GM12873 (cell line): ENCODE measurements at regions not wholly inside any gene's neighbourhood (a gene's known extent, or its start where the extent isn't known, plus 50 kb on each side); places are given as distances from the start of the nearest gene placed in this dataset.

ENCODE experiments used
- CTCF ChIP-seq: IDR thresholded peaks from 2 replicates; pipeline ENCODE4 v1.5.1; 2012; ENCODE audit warnings: low read depth, mild to moderate bottlenecking, moderate library complexity, low read length, control low read depth; ENCODE audit not compliant: insufficient read depth; ENCODE audit errors: missing control alignments

DNA sequence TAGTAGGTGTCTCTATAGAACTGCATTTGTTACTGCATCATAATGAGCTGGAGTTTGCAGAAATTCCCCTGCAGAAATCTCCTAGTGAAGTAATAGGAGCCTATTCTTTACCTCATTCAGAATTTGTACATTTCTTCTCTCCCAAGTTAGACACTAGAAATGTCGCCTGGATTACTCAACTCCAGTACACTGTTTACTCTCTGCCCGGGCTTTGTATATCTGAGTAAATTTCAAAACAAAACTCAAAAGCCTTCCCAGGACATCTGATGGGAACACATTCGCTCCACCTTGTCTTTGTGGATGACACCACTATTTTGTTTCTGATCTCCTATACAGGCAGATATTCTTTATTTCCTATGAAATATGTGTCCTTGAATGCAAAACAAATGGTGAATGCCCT is 76.8 kb downstream of the POU3F3 start:
- no peak for TF ChIP-seq CTCF

- no peak for TF ChIP-seq CTCF
Measured at GRCh38 chr2:104932243-104932642, 78.3 kb downstream of the POU3F3 start.

DNA sequence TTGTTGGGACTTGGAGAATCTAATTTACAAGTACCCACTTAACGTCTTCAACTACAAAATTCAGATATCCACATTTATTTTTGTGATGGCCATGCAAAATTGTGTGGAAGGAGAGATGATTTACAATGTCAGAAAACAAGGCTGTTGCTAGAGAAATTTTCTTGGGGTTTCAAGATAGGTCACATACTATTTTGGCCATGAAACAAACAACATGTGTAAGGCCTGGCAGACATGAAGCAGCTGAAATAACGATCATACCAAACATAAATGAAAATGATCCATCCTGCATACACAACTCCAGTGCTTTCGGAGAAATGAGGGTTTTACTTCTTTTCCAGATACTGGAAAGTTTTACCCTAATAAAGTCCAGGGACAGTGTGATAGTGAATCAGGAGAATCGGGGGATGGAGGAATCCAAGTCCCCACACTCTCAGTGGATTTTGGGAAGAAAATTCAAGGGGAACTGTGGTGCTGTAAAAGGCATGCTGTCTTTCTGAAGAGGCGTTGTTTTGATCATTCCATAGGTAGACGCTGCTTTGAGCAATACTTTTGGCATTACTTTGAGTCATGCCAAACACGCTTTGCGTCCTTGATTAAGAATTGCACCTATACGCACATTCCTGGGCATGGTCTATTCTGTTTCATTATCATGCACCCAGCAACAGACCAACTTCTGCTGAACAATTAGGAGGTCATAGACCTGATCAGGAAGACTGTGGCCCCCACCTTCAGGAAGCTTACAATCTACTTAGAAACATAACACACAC is 79.4 kb downstream of the POU3F3 start:
- TF ChIP-seq CTCF = no peak

GRCh38 chr2:104936527-104936926 is 82.6 kb downstream of the POU3F3 start:
- TF ChIP-seq CTCF = no peak

- TF ChIP-seq CTCF = no peak
Measured at GRCh38 chr2:104938231-104938941, 84.5 kb downstream of the POU3F3 start.

GRCh38 chr2:104939570-104940217 is 85.8 kb downstream of the POU3F3 start:
- TF ChIP-seq CTCF = no peak

GRCh38 chr2:104944495-104944894 is 90.6 kb downstream of the POU3F3 start:
- peak; percentile 23 for TF ChIP-seq CTCF
